Keratinocyte (primary cell): ENCODE measurements at regions not wholly inside any gene's neighbourhood (a gene's known extent, or its start where the extent isn't known, plus 50 kb on each side); places are given as distances from the start of the nearest gene placed in this dataset.

Source experiments
- DNase-seq: peaks from one replicate; pipeline ENCODE4 v3.0.0-alpha.2; 2011; ENCODE audit warnings: low read depth, missing footprints, low spot score
- FAIRE-seq: peaks from 2 replicates; lab custom pipeline; 2011; peaks lifted over from hg19 to GRCh38; lab: Jason Lieb, UNC
- H2AFZ ChIP-seq: 2 replicates; pipeline ENCODE4 v1.6.0; 2012; ENCODE audit warnings: low read length, control low read depth, inconsistent platforms; ENCODE audit not compliant: control insufficient read depth
- H3K27ac ChIP-seq: 2 replicates; pipeline ENCODE4 v1.5.1; 2011; ENCODE audit warnings: low read length; ENCODE audit not compliant: control insufficient read depth, insufficient read depth
- H3K27me3 ChIP-seq: 3 replicates; pipeline ENCODE4 v1.6.0; 2011; ENCODE audit warnings: low read length; ENCODE audit not compliant: control insufficient read depth, insufficient read depth; ENCODE audit errors: extremely low read depth
- H3K36me3 ChIP-seq, 2 experiments: 2 replicates in 1 of 2; 3 replicates in 1 of 2; pipeline ENCODE4 v1.5.1; 2011; ENCODE audit warnings: low read length in 2 of 2, mild to moderate bottlenecking in 1 of 2; ENCODE audit not compliant: control insufficient read depth in 2 of 2, insufficient read depth in 2 of 2; ENCODE audit errors: extremely low read depth in 1 of 2
- H3K4me1 ChIP-seq: 3 replicates; pipeline ENCODE4 v1.5.1; 2011; ENCODE audit warnings: low read length; ENCODE audit not compliant: control insufficient read depth, insufficient read depth; ENCODE audit errors: extremely low read depth
- H3K4me2 ChIP-seq: 3 replicates; pipeline ENCODE4 v1.6.0; 2011; ENCODE audit warnings: low read depth, low read length; ENCODE audit not compliant: control insufficient read depth, insufficient read depth; ENCODE audit errors: extremely low read depth
- H3K4me3 ChIP-seq, 3 experiments: fragments of 200-600 bp in 1 of 3; sonication (generic) in 1 of 3; 2 replicates in 2 of 3; 3 replicates in 1 of 3; pipeline ENCODE4 v1.5.1; 2011 to 2016; ENCODE audit warnings: low read length in 3 of 3, mild to moderate bottlenecking in 3 of 3, control low read depth in 2 of 3, inconsistent platforms in 1 of 3, low read depth in 1 of 3, mixed read lengths in 1 of 3, mixed run types in 1 of 3, moderate library complexity in 1 of 3; ENCODE audit not compliant: control insufficient read depth in 2 of 3, insufficient read depth in 2 of 3; ENCODE audit errors: extremely low read depth in 1 of 3
- H3K79me2 ChIP-seq: 2 replicates; pipeline ENCODE4 v1.6.0; 2012; ENCODE audit warnings: low read length; ENCODE audit not compliant: control insufficient read depth, insufficient read depth
- H3K9ac ChIP-seq: 3 replicates; pipeline ENCODE4 v1.6.0; 2011; ENCODE audit warnings: low read length; ENCODE audit not compliant: control insufficient read depth, insufficient read depth; ENCODE audit errors: extremely low read depth
- H3K9me1 ChIP-seq: 3 replicates; pipeline ENCODE4 v1.6.0; 2011; ENCODE audit warnings: low read length; ENCODE audit not compliant: control insufficient read depth, insufficient read depth; ENCODE audit errors: extremely low read depth
- H3K9me3 ChIP-seq: 2 replicates; pipeline ENCODE4 v1.5.1; 2012; ENCODE audit warnings: low read depth, low read length; ENCODE audit not compliant: control insufficient read depth
- H4K20me1 ChIP-seq: 3 replicates; pipeline ENCODE4 v1.6.0; 2011; ENCODE audit warnings: low read length; ENCODE audit not compliant: control insufficient read depth, insufficient read depth; ENCODE audit errors: extremely low read depth
- CTCF ChIP-seq, 3 experiments: IDR thresholded peaks in 1 of 3; conservative IDR thresholded peaks in 1 of 3; optimal IDR thresholded peaks in 1 of 3; 2 replicates in 2 of 3; 3 replicates in 1 of 3; pipeline versions ENCODE3 to v1.5.1; 2011; ENCODE audit warnings: low read length in 3 of 3, mild to moderate bottlenecking in 3 of 3, moderate library complexity in 2 of 3, control low read depth in 1 of 3, inconsistent platforms in 1 of 3; ENCODE audit not compliant: insufficient read depth in 2 of 3; ENCODE audit errors: extremely low read depth in 1 of 3
- EZH2 ChIP-seq: IDR thresholded peaks from one replicate; pipeline ENCODE4 v1.6.1; 2012; ENCODE audit warnings: inconsistent platforms, mild to moderate bottlenecking, low read length, moderate library complexity
- dilution Hi-C: fragments of 300-500 bp; cut with MboI; formaldehyde crosslinking; loops from one replicate; pipeline ENCODE4 v1.7.0; 2020; ENCODE audit warnings: low sequenced_read_pairs; ENCODE audit not compliant: extremely low pct_ligation_motif_present

- H3K4me2 ChIP-seq: no peak overlapping the region
- dilution Hi-C loops: no loop called here
Measured at GRCh38 chr20:48064929-48065328, 279.6 kb upstream of the SULF2 start.

GRCh38 chr20:48060841-48061720 is 275.8 kb upstream of the SULF2 start:
- TF ChIP-seq EZH2 (no peak), CTCF (optimal IDR thresholded peaks at IDR 0.05 in 1 of 3, IDR thresholded peaks at IDR 0.05 in 1 of 3, conservative IDR thresholded peaks at IDR 0.05 in 1 of 3; ENCODE audit: extremely low read depth in 1 of 3, insufficient read depth in 2 of 3, low read length in 3 of 3) (no peak)
- H3K9me1 ChIP-seq: no peaks in the 10 kb centered on the region
- no peak for DNase-seq
- H3K9ac ChIP-seq: no peak overlapping the region
- H3K4me3 ChIP-seq: no peak overlapping the region
- no peaks in the 10 kb centered on the region for H3K9me3 ChIP-seq
- no peaks in the 10 kb centered on the region for H3K4me1 ChIP-seq
- H3K36me3 ChIP-seq: no peaks in the 10 kb centered on the region
- dilution Hi-C loops: no loop called here
- no peak overlapping the region for H3K4me2 ChIP-seq
- no peak for FAIRE-seq
- H3K27me3 ChIP-seq: no peaks in the 10 kb centered on the region
- no peak overlapping the region for H3K27ac ChIP-seq
- H2AFZ ChIP-seq: no peak overlapping the region
- H4K20me1 ChIP-seq: no peaks in the 10 kb centered on the region
- H3K79me2 ChIP-seq: no peaks in the 10 kb centered on the region

More at GRCh38 chr20:48064929-48065328, 279.6 kb upstream of the SULF2 start:
- no peak for FAIRE-seq
- no peak overlapping the region for H3K4me3 ChIP-seq
- no peaks in the 10 kb centered on the region for H3K79me2 ChIP-seq
- H3K9me1 ChIP-seq: no peaks in the 10 kb centered on the region
- no peaks in the 10 kb centered on the region for H3K36me3 ChIP-seq
- H4K20me1 ChIP-seq: no peaks in the 10 kb centered on the region
- TF ChIP-seq CTCF (optimal IDR thresholded peaks at IDR 0.05 in 1 of 3, IDR thresholded peaks at IDR 0.05 in 1 of 3, conservative IDR thresholded peaks at IDR 0.05 in 1 of 3; ENCODE audit: extremely low read depth in 1 of 3, insufficient read depth in 2 of 3, low read length in 3 of 3) (no peak), EZH2 (no peak)
- no peak overlapping the region for H2AFZ ChIP-seq
- no peak overlapping the region for H3K27ac ChIP-seq
- H3K9ac ChIP-seq: no peak overlapping the region
- H3K9me3 ChIP-seq: no peaks in the 10 kb centered on the region
- no peaks in the 10 kb centered on the region for H3K27me3 ChIP-seq
- no peak for DNase-seq
- no peaks in the 10 kb centered on the region for H3K4me1 ChIP-seq
